GM13977 (cell line): ENCODE measurements at regions not wholly inside any gene's neighbourhood (a gene's known extent, or its start where the extent isn't known, plus 50 kb on each side); places are given as distances from the start of the nearest gene placed in this dataset.

Experiments used
- DNase-seq: peaks from one replicate; pipeline ENCODE4 v3.0.0; 2012; ENCODE audit warnings: low spot score
- in situ Hi-C: fragments of 300-500 bp; cut with MboI; formaldehyde crosslinking; loops from one replicate; pipeline ENCODE4 v1.12.0; 2022; ENCODE audit warnings: low sequenced_read_pairs, low pct_unique_long_range_greater_than_20kb, mixed read lengths, inconsistent platforms; ENCODE audit not compliant: unreplicated experiment
- TF ChIP-seq, protein P1 (sequence below): IDR thresholded peaks from 2 replicates; pipeline ENCODE4 v1.5.1; 2012; ENCODE audit warnings: mild to moderate bottlenecking, control low read depth; ENCODE audit not compliant: insufficient read depth; ENCODE audit errors: extremely low read depth, missing control alignments

- in situ Hi-C loops = no loop called here
- TF ChIP-seq, protein P1, sequence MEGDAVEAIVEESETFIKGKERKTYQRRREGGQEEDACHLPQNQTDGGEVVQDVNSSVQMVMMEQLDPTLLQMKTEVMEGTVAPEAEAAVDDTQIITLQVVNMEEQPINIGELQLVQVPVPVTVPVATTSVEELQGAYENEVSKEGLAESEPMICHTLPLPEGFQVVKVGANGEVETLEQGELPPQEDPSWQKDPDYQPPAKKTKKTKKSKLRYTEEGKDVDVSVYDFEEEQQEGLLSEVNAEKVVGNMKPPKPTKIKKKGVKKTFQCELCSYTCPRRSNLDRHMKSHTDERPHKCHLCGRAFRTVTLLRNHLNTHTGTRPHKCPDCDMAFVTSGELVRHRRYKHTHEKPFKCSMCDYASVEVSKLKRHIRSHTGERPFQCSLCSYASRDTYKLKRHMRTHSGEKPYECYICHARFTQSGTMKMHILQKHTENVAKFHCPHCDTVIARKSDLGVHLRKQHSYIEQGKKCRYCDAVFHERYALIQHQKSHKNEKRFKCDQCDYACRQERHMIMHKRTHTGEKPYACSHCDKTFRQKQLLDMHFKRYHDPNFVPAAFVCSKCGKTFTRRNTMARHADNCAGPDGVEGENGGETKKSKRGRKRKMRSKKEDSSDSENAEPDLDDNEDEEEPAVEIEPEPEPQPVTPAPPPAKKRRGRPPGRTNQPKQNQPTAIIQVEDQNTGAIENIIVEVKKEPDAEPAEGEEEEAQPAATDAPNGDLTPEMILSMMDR = no peak
- no peak for DNase-seq
These were observed 1043.0 kb upstream of the CNTN5 start for GRCh38 chr11:97977726-97978125.

- in situ Hi-C loops = no loop called here
- TF ChIP-seq, protein P1 = no peak
- no peak for DNase-seq
These were observed 1041.0 kb upstream of the CNTN5 start for GRCh38 chr11:97979741-97980140.

DNA sequence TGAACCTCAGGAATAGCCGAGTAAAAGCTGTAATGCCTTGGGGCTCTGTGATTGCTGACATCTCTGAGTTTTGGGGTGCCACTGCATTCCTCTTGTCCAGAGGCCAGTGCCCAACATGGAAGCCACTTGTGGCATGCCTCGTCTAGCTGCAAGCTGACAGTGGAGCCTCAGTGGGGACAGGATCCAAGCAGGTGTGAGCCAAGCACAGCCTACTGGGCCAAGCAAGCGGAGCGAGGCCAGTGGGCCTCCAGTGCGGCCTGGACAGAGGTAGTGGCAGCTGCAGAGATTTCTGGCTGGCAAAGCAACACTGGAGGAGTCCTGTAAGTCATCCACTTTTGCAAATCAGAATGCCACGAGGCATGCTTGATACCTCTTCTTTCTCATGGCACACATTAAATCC, 1038.2 kb upstream of the CNTN5 start:
- DNase-seq = no peak
- TF ChIP-seq, protein P1 = no peak
- in situ Hi-C loops = no loop called here

GRCh38 chr11:97989121-97989520, 1031.6 kb upstream of the CNTN5 start:
- in situ Hi-C loops = no loop called here
- no peak for DNase-seq
- TF ChIP-seq, protein P1 = no peak

- in situ Hi-C loops = no loop called here
- no peak for DNase-seq
- TF ChIP-seq, protein P1 = no peak
These were observed 1030.4 kb upstream of the CNTN5 start for GRCh38 chr11:97990162-97990920.

- DNase-seq = no peak
- in situ Hi-C loops = no loop called here
These were observed 1027.2 kb upstream of the CNTN5 start for GRCh38 chr11:97993562-97993961.

More at GRCh38 chr11:97993562-97993961, 1027.2 kb upstream of the CNTN5 start:
- TF ChIP-seq, protein P1 = no peak
